HG03196 (cell line): ENCODE measurements at regions not wholly inside any gene's neighbourhood (a gene's known extent, or its start where the extent isn't known, plus 50 kb on each side); places are given as distances from the start of the nearest gene placed in this dataset.
"Not testable (repeated sequence)": the region's sequence is repeated elsewhere in the genome, so short reads cannot be mapped to it uniquely, and the experiment has no call there.

Experiments used
- ATAC-seq: cut with Tn5 transposase; IDR thresholded peaks from one replicate; pipeline ENCODE4 v1.9.1; 2021; ENCODE audit not compliant: unreplicated experiment

- no peak for ATAC-seq
Observed at GRCh38 chr7:48992816-48993215, 68.5 kb downstream of the CDC14C start.

- ATAC-seq = peak; percentile 98
Observed at GRCh38 chr7:49001610-49002033, 77.3 kb downstream of the CDC14C start.

- ATAC-seq = no peak
Observed at GRCh38 chr7:49010717-49011116, 86.4 kb downstream of the CDC14C start.

GRCh38 chr7:49014870-49015269 lies 90.5 kb downstream of the CDC14C start:
- no peak for ATAC-seq

GRCh38 chr7:49020145-49020544 lies 95.8 kb downstream of the CDC14C start:
- no peak for ATAC-seq

- ATAC-seq = no peak
Observed at GRCh38 chr7:49022448-49022847, 98.1 kb downstream of the CDC14C start.

GRCh38 chr7:49023345-49024328 lies 99.3 kb downstream of the CDC14C start:
- no peak for ATAC-seq

GRCh38 chr7:49030221-49030620 lies 105.9 kb downstream of the CDC14C start:
- no peak for ATAC-seq

GRCh38 chr7:49033140-49033539 lies 108.8 kb downstream of the CDC14C start:
- ATAC-seq = not testable (repeated sequence)

GRCh38 chr7:49037346-49038210 lies 113.2 kb downstream of the CDC14C start:
- ATAC-seq = no peak

GRCh38 chr7:49038821-49039358 lies 114.5 kb downstream of the CDC14C start:
- no peak for ATAC-seq

- no peak for ATAC-seq
Observed at GRCh38 chr7:49060743-49061142, 136.4 kb downstream of the CDC14C start.

GRCh38 chr7:49074538-49074937 lies 150.2 kb downstream of the CDC14C start:
- no peak for ATAC-seq

GRCh38 chr7:49080896-49081475 lies 156.6 kb downstream of the CDC14C start:
- no peak for ATAC-seq

GRCh38 chr7:49088017-49088416 lies 163.7 kb downstream of the CDC14C start:
- no peak for ATAC-seq

GRCh38 chr7:49089717-49090116 lies 165.4 kb downstream of the CDC14C start:
- ATAC-seq = no peak

GRCh38 chr7:49091089-49091488 lies 166.7 kb downstream of the CDC14C start:
- ATAC-seq = no peak

GRCh38 chr7:49091519-49091918 lies 167.2 kb downstream of the CDC14C start:
- ATAC-seq = no peak

- no peak for ATAC-seq
Observed at GRCh38 chr7:49093218-49093617, 168.9 kb downstream of the CDC14C start.

- no peak for ATAC-seq
Observed at GRCh38 chr7:49094866-49095265, 170.5 kb downstream of the CDC14C start.
